SK-N-SH (cell line): ENCODE measurements at regions not wholly inside any gene's neighbourhood (a gene's known extent, or its start where the extent isn't known, plus 50 kb on each side); places are given as distances from the start of the nearest gene placed in this dataset.

Experiments
- CTCF ChIA-PET: fragments of 300-600, 350-600 bp; formaldehyde crosslinking; extraction: SDS; loops from one replicate; lab custom pipeline; 2021; lab: Yijun Ruan, JAX
- POLR2A ChIA-PET: fragments of 350-600 bp; sonication (Branson Sonifier 250); formaldehyde crosslinking; extraction: SDS; loops from one replicate; lab custom pipeline; 2020; ENCODE audit warnings: antibody characterized with exemption, inconsistent platforms; lab: Yijun Ruan, JAX
- DNase-seq: peaks from one replicate; pipeline ENCODE4 v3.0.0; 2012
- H2AFZ ChIP-seq: fragments of 200-600 bp; sonication (generic); 2 replicates; pipeline ENCODE4 v1.8.1; 2016; ENCODE audit warnings: antibody characterized with exemption, mild to moderate bottlenecking, low read depth
- H3F3A ChIP-seq: fragments of 200-600 bp; sonication (generic); replicated peaks from 2 replicates; pipeline ENCODE3; 2016; ENCODE audit warnings: antibody characterized with exemption, mild to moderate bottlenecking; ENCODE audit not compliant: insufficient read depth
- H3K27ac ChIP-seq, 2 experiments: fragments of 200-500 bp in 1 of 2; fragments of 200-600 bp in 1 of 2; sonication (Bioruptor generic) in 1 of 2; sonication (generic), shearing (Covaris generic) in 1 of 2; 2 replicates each; pipeline versions ENCODE4 v1.5.1 to v1.6.1; 2014 to 2016; ENCODE audit warnings: low read depth in 2 of 2, inconsistent platforms in 1 of 2, low read length in 1 of 2, mild to moderate bottlenecking in 1 of 2, mixed read lengths in 1 of 2
- H3K27me3 ChIP-seq: fragments of 200-600 bp; sonication (generic), shearing (Covaris generic); 2 replicates; pipeline ENCODE4 v1.6.1; 2016; ENCODE audit warnings: mixed run types; ENCODE audit not compliant: insufficient read depth
- H3K36me3 ChIP-seq, 2 experiments: fragments of 200-500 bp in 1 of 2; fragments of 200-600 bp in 1 of 2; sonication (Bioruptor generic) in 1 of 2; sonication (generic) in 1 of 2; replicated peaks in 1 of 2; 2 replicates each; pipeline versions ENCODE3 to v1.5.1; 2014 to 2016; ENCODE audit warnings: low read length in 1 of 2, mild to moderate bottlenecking in 1 of 2; ENCODE audit not compliant: insufficient read depth in 2 of 2, control insufficient read depth in 1 of 2
- H3K4me1 ChIP-seq, 2 experiments: fragments of 200-500 bp in 1 of 2; fragments of 200-600 bp in 1 of 2; sonication (Bioruptor generic) in 1 of 2; sonication (generic), shearing (Covaris generic) in 1 of 2; 2 replicates each; pipeline versions ENCODE4 v1.5.1 to v1.6.1; 2014 to 2016; ENCODE audit warnings: low read depth in 1 of 2, low read length in 1 of 2, mixed run types in 1 of 2; ENCODE audit not compliant: insufficient read depth in 2 of 2, control insufficient read depth in 1 of 2
- H3K4me2 ChIP-seq: fragments of 200-600 bp; sonication (generic), shearing (Covaris generic); 2 replicates; pipeline ENCODE4 v1.6.1; 2017; ENCODE audit warnings: mixed run types
- H3K4me3 ChIP-seq, 2 experiments: fragments of 200-500 bp in 1 of 2; fragments of 200-600 bp in 1 of 2; sonication (Bioruptor generic) in 1 of 2; sonication (generic), shearing (Covaris generic) in 1 of 2; 2 replicates each; pipeline versions ENCODE4 v1.5.1 to v1.8.1; 2014 to 2016; ENCODE audit warnings: low read depth in 2 of 2, inconsistent platforms in 1 of 2, low read length in 1 of 2, mild to moderate bottlenecking in 1 of 2, mixed read lengths in 1 of 2, moderate library complexity in 1 of 2
- H3K79me2 ChIP-seq: fragments of 200-600 bp; sonication (generic); 2 replicates; pipeline ENCODE4 v1.8.1; 2017; ENCODE audit warnings: mild to moderate bottlenecking; ENCODE audit not compliant: insufficient read depth
- H3K9ac ChIP-seq: fragments of 200-600 bp; sonication (generic); 2 replicates; pipeline ENCODE4 v1.6.1; 2017; ENCODE audit warnings: mixed run types
- H3K9me2 ChIP-seq: fragments of 200-600 bp; sonication (generic); 2 replicates; pipeline ENCODE4 v1.6.1; 2017; ENCODE audit warnings: mixed run types
- H3K9me3 ChIP-seq: fragments of 200-600 bp; sonication (generic); 2 replicates; pipeline ENCODE4 v1.6.1; 2017; ENCODE audit warnings: mixed run types, mild to moderate bottlenecking, moderate library complexity
- H4K20me1 ChIP-seq: fragments of 200-600 bp; sonication (generic); 2 replicates; pipeline ENCODE4 v1.6.1; 2017; ENCODE audit warnings: mild to moderate bottlenecking, mixed run types; ENCODE audit not compliant: insufficient read depth
- EP300 ChIP-seq, 2 experiments: IDR thresholded peaks; 2 replicates each; pipeline versions ENCODE4 v1.4.0 to v1.6.1; 2012; ENCODE audit warnings: borderline replicate concordance in 1 of 2, low read depth in 1 of 2, low read length in 1 of 2
- EZH2phosphoT487 ChIP-seq: fragments of 200-600 bp; sonication (generic); IDR thresholded peaks from 2 replicates; pipeline ENCODE4 v1.6.1; 2017; ENCODE audit warnings: low read depth, mixed run types, mild to moderate bottlenecking, antibody characterized with exemption, moderate library complexity, borderline replicate concordance
- FOSL2 ChIP-seq: IDR thresholded peaks from 2 replicates; pipeline ENCODE4 v1.4.0; 2012; ENCODE audit warnings: low read depth, mild to moderate bottlenecking, moderate library complexity, borderline replicate concordance
- FOXJ3 ChIP-seq: sonication (generic); formaldehyde crosslinking; IDR thresholded peaks from 2 replicates; pipeline ENCODE4 v1.5.1; 2020; ENCODE audit warnings: mild to moderate bottlenecking, missing genetic modification reagents
- GABPA ChIP-seq: IDR thresholded peaks from 2 replicates; pipeline ENCODE4 v1.4.0; 2012; ENCODE audit warnings: low read depth, mild to moderate bottlenecking
- JUND ChIP-seq: IDR thresholded peaks from 2 replicates; pipeline ENCODE4 v1.4.0; 2012
- MEF2A ChIP-seq: IDR thresholded peaks from 2 replicates; pipeline ENCODE4 v1.4.0; 2012; ENCODE audit warnings: low read depth, borderline replicate concordance
- NRF1 ChIP-seq: IDR thresholded peaks from 2 replicates; pipeline ENCODE4 v1.6.1; 2012; ENCODE audit warnings: low read depth, mild to moderate bottlenecking, low read length
- POLR2AphosphoS5 ChIP-seq: IDR thresholded peaks from 2 replicates; pipeline ENCODE4 v1.6.1; 2012; ENCODE audit warnings: low read depth, low read length
- RFX5 ChIP-seq: IDR thresholded peaks from 2 replicates; pipeline ENCODE4 v1.6.1; 2012; ENCODE audit warnings: mild to moderate bottlenecking, improper control_type of control experiment, low read length
- RXRA ChIP-seq: IDR thresholded peaks from 2 replicates; pipeline ENCODE4 v1.4.0; 2012; ENCODE audit warnings: low read depth, mild to moderate bottlenecking, borderline replicate concordance
- TCF12 ChIP-seq: IDR thresholded peaks from 2 replicates; pipeline ENCODE4 v1.4.0; 2012
- TEAD4 ChIP-seq: IDR thresholded peaks from 2 replicates; pipeline ENCODE4 v1.4.0; 2012; ENCODE audit warnings: mild to moderate bottlenecking, borderline replicate concordance; ENCODE audit not compliant: insufficient read depth
- WGBS: methylation state at CpG from one replicate; pipeline ENCODE4 v1.1.6; 2017; ENCODE audit warnings: low lambda C conversion rate; 5-methylcytosine and 5-hydroxymethylcytosine counted together
- TF ChIP-seq, protein P1 (sequence below): fragments of 150-350 bp; IDR thresholded peaks from 2 replicates; pipeline ENCODE4 v1.6.1; 2016; ENCODE audit warnings: mild to moderate bottlenecking, low read depth, low read length
- TF ChIP-seq, protein P2 (sequence below): IDR thresholded peaks from 2 replicates; pipeline ENCODE4 v1.4.0; 2012; ENCODE audit warnings: low read depth, borderline replicate concordance
- TF ChIP-seq, protein P3 (sequence below): fragments of 150-350 bp; IDR thresholded peaks from 2 replicates; pipeline ENCODE4 v1.6.1; 2017; ENCODE audit warnings: antibody characterized with exemption, low read length, low read depth, borderline replicate concordance
- TF ChIP-seq, protein P4 (sequence below): IDR thresholded peaks from 2 replicates; pipeline ENCODE4; 2012
- TF ChIP-seq, protein P5 (sequence below): IDR thresholded peaks from 2 replicates; pipeline ENCODE4 v1.4.0; 2012; ENCODE audit warnings: low read depth, borderline replicate concordance

DNA sequence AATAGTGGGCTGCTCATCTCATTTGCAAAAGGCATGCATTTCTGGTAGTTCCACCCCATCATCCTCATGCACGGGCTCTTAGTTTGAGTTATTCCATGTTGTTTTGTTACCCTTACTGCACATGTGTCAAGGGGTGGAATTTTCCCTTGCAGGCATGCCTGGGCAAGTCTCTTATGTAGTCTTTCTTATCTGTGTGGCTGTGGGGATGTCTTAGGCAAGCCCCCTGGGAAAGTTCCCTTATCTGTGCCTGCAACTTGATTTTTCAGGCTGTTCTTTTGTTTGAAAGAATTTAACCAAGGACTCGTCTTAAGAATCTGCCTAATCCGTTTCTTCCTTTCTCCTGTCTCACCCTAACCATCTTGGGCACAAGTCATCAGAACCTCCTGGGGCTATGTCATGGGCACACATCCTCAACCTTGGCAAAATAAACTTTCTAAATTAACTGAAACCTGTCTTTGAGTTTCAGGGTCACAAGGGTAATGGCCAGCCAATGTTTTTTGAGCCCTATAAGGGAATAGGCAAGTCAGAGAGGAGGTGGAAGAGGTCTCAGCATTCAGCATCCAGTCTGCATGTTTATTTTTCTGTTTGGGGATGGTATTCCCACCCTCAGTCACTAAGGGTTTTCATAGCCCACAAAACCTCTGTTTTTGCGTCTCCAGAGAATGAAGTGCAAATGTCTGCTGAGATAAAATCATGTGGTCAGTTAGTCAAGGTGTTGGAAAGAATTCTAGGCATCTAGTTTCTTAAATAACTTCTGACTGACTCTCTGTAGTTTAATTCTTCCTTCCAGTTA, 579.7 kb downstream of the PLA2G4A start:
- no peaks in the 10 kb centered on the region for H3K27me3 ChIP-seq
- no peaks in the 10 kb centered on the region for H3K9me2 ChIP-seq
- CTCF ChIA-PET = no interaction called here
- H3K79me2 ChIP-seq = no peaks in the 10 kb centered on the region
- H3K4me2 ChIP-seq = no peak overlapping the region
- H3K9me3 ChIP-seq = no peaks in the 10 kb centered on the region
- POLR2A ChIA-PET = no interaction called here
- no peaks in the 10 kb centered on the region for H3F3A ChIP-seq
- DNase-seq = no peak
- TF ChIP-seq EP300 (IDR thresholded peaks at IDR 0.05; ENCODE audit: borderline replicate concordance in 1 of 2, low read depth in 1 of 2, low read length in 1 of 2) = no peak
- no peak for TF ChIP-seq RXRA
- TF ChIP-seq, protein P1, sequence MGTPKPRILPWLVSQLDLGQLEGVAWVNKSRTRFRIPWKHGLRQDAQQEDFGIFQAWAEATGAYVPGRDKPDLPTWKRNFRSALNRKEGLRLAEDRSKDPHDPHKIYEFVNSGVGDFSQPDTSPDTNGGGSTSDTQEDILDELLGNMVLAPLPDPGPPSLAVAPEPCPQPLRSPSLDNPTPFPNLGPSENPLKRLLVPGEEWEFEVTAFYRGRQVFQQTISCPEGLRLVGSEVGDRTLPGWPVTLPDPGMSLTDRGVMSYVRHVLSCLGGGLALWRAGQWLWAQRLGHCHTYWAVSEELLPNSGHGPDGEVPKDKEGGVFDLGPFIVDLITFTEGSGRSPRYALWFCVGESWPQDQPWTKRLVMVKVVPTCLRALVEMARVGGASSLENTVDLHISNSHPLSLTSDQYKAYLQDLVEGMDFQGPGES = no peak
- TF ChIP-seq RFX5 = no peak
- no peak for TF ChIP-seq FOXJ3 (CRISPR knock-in tag)
- TF ChIP-seq, protein P2, sequence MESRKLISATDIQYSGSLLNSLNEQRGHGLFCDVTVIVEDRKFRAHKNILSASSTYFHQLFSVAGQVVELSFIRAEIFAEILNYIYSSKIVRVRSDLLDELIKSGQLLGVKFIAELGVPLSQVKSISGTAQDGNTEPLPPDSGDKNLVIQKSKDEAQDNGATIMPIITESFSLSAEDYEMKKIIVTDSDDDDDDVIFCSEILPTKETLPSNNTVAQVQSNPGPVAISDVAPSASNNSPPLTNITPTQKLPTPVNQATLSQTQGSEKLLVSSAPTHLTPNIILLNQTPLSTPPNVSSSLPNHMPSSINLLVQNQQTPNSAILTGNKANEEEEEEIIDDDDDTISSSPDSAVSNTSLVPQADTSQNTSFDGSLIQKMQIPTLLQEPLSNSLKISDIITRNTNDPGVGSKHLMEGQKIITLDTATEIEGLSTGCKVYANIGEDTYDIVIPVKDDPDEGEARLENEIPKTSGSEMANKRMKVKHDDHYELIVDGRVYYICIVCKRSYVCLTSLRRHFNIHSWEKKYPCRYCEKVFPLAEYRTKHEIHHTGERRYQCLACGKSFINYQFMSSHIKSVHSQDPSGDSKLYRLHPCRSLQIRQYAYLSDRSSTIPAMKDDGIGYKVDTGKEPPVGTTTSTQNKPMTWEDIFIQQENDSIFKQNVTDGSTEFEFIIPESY = no peak
- TF ChIP-seq POLR2AphosphoS5 = no peak
- no peak for TF ChIP-seq TCF12
- TF ChIP-seq MEF2A = no peak
- TF ChIP-seq NRF1 = no peak
- TF ChIP-seq JUND = no peak
- TF ChIP-seq, protein P3, sequence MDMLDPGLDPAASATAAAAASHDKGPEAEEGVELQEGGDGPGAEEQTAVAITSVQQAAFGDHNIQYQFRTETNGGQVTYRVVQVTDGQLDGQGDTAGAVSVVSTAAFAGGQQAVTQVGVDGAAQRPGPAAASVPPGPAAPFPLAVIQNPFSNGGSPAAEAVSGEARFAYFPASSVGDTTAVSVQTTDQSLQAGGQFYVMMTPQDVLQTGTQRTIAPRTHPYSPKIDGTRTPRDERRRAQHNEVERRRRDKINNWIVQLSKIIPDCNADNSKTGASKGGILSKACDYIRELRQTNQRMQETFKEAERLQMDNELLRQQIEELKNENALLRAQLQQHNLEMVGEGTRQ = no peak
- TF ChIP-seq, protein P4, sequence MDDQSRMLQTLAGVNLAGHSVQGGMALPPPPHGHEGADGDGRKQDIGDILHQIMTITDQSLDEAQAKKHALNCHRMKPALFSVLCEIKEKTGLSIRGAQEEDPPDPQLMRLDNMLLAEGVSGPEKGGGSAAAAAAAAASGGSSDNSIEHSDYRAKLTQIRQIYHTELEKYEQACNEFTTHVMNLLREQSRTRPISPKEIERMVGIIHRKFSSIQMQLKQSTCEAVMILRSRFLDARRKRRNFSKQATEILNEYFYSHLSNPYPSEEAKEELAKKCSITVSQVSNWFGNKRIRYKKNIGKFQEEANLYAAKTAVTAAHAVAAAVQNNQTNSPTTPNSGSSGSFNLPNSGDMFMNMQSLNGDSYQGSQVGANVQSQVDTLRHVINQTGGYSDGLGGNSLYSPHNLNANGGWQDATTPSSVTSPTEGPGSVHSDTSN = no peak
- no peak for TF ChIP-seq EZH2phosphoT487
- no peak for TF ChIP-seq FOSL2
- TF ChIP-seq TEAD4 = no peak
- no peak for TF ChIP-seq GABPA
- TF ChIP-seq, protein P5, sequence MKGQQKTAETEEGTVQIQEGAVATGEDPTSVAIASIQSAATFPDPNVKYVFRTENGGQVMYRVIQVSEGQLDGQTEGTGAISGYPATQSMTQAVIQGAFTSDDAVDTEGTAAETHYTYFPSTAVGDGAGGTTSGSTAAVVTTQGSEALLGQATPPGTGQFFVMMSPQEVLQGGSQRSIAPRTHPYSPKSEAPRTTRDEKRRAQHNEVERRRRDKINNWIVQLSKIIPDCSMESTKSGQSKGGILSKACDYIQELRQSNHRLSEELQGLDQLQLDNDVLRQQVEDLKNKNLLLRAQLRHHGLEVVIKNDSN = no peak
- 76% methylated on average over 4 of the region's 4 CpGs for WGBS
- peaks cover 0 to 7% of the 10 kb centered on the region in 2 experiments; a peak in 2 of 4 replicates for H3K4me1 ChIP-seq
- H3K36me3 ChIP-seq = no peaks in the 10 kb centered on the region
- no peak overlapping the region for H3K4me3 ChIP-seq
- H3K9ac ChIP-seq = no peak overlapping the region
- no peak overlapping the region for H3K27ac ChIP-seq
- no peaks in the 10 kb centered on the region for H4K20me1 ChIP-seq
- H2AFZ ChIP-seq = peak overlapping the region; percentile 50; the same call in 1 of the 2 replicates
